MM.1S (cell line): ENCODE measurements at regions not wholly inside any gene's neighbourhood (a gene's known extent, or its start where the extent isn't known, plus 50 kb on each side); places are given as distances from the start of the nearest gene placed in this dataset.
"Not testable (repeated sequence)": the region's sequence is repeated elsewhere in the genome, so short reads cannot be mapped to it uniquely, and the experiment has no call there.

Source experiments
- DNase-seq: peaks from one replicate; pipeline ENCODE4 v3.0.0-alpha.2; 2015
- H2AFZ ChIP-seq: fragments of 300-600 bp; sonication (generic); 2 replicates; pipeline ENCODE4 v1.6.0; 2016; ENCODE audit warnings: antibody characterized with exemption, low read length
- H3F3A ChIP-seq: fragments of 300-600 bp; sonication (generic); 2 replicates; pipeline ENCODE4 v1.6.1; 2016; ENCODE audit warnings: mild to moderate bottlenecking, antibody characterized with exemption, low read length, moderate library complexity, mixed read lengths; ENCODE audit not compliant: insufficient read depth
- H3K27ac ChIP-seq: fragments of 300-600 bp; sonication (generic); 2 replicates; pipeline ENCODE4 v1.5.1; 2016; ENCODE audit warnings: mild to moderate bottlenecking, low read length
- H3K27me3 ChIP-seq: fragments of 300-600 bp; sonication (generic); replicated peaks from 2 replicates; pipeline ENCODE4 v1.6.0; 2016; ENCODE audit warnings: low read length; ENCODE audit not compliant: insufficient read depth
- H3K36me3 ChIP-seq: fragments of 300-600 bp; sonication (generic); replicated peaks from 2 replicates; pipeline ENCODE4 v1.6.1; 2016; ENCODE audit warnings: mild to moderate bottlenecking, low read length, mixed read lengths; ENCODE audit not compliant: insufficient read depth
- H3K4me1 ChIP-seq: fragments of 300-600 bp; sonication (generic); 2 replicates; pipeline ENCODE4 v1.6.1; 2016; ENCODE audit warnings: low read length, mixed read lengths
- H3K4me2 ChIP-seq: fragments of 300-600 bp; sonication (generic); 2 replicates; pipeline ENCODE4 v1.6.0; 2016; ENCODE audit warnings: low read depth, low read length
- H3K4me3 ChIP-seq: fragments of 300-600 bp; sonication (generic); 2 replicates; pipeline ENCODE4 v1.5.1; 2016; ENCODE audit warnings: low read length, mixed read lengths
- H3K79me2 ChIP-seq: fragments of 300-600 bp; sonication (generic); 2 replicates; pipeline ENCODE4 v1.6.1; 2016; ENCODE audit warnings: mixed run types, low read length, mixed read lengths
- H3K9ac ChIP-seq: fragments of 300-600 bp; sonication (generic); 2 replicates; pipeline ENCODE4 v1.6.1; 2016; ENCODE audit warnings: low read length, mixed read lengths
- H3K9me2 ChIP-seq: fragments of 300-600 bp; sonication (generic); replicated peaks from 2 replicates; pipeline ENCODE4 v1.6.1; 2016; ENCODE audit warnings: mild to moderate bottlenecking, low read length, mixed read lengths; ENCODE audit not compliant: insufficient read depth
- H3K9me3 ChIP-seq: fragments of 300-600 bp; sonication (generic); replicated peaks from 2 replicates; pipeline ENCODE4 v1.6.1; 2016; ENCODE audit warnings: mild to moderate bottlenecking, low read length, mixed read lengths; ENCODE audit not compliant: insufficient read depth
- H4K20me1 ChIP-seq: fragments of 300-600 bp; sonication (generic); 2 replicates; pipeline ENCODE4 v1.6.1; 2016; ENCODE audit warnings: mild to moderate bottlenecking, low read length, moderate library complexity, mixed read lengths; ENCODE audit not compliant: insufficient read depth
- CTCF ChIP-seq: fragments of 300-600 bp; sonication (generic); IDR thresholded peaks from 2 replicates; pipeline ENCODE4 v1.5.1; 2016; ENCODE audit warnings: antibody characterized with exemption, low read length, mixed read lengths
- EZH2 ChIP-seq: fragments of 300-600 bp; sonication (generic); optimal IDR thresholded peaks from 2 replicates; pipeline ENCODE3; 2017; ENCODE audit warnings: low read depth, mild to moderate bottlenecking, antibody characterized with exemption, low read length, mixed read lengths
- EZH2phosphoT487 ChIP-seq: fragments of 300-600 bp; sonication (generic); IDR thresholded peaks from 2 replicates; pipeline ENCODE4 v1.6.1; 2018; ENCODE audit warnings: antibody characterized with exemption, low read length

- no peak overlapping the region for H3K4me3 ChIP-seq
- H3F3A ChIP-seq: no peaks in the 10 kb centered on the region
- H3K9me2 ChIP-seq: no peaks in the 10 kb centered on the region
- no peaks in the 10 kb centered on the region for H4K20me1 ChIP-seq
- no peak for TF ChIP-seq CTCF
- no peak for TF ChIP-seq EZH2
- no peak for TF ChIP-seq EZH2phosphoT487
- H3K27me3 ChIP-seq: no peaks in the 10 kb centered on the region
- H3K9me3 ChIP-seq: no peaks in the 10 kb centered on the region
- no peak for DNase-seq
- no peaks in the 10 kb centered on the region for H3K36me3 ChIP-seq
- H3K9ac ChIP-seq: no peak overlapping the region
- H3K4me2 ChIP-seq: no peak overlapping the region
- H3K4me1 ChIP-seq: no peaks in the 10 kb centered on the region
- no peaks in the 10 kb centered on the region for H3K79me2 ChIP-seq
- no peak overlapping the region for H2AFZ ChIP-seq
- H3K27ac ChIP-seq: no peak overlapping the region
Measured at GRCh38 chr15:36191459-36191858, 388.0 kb upstream of the CDIN1 start.

DNA sequence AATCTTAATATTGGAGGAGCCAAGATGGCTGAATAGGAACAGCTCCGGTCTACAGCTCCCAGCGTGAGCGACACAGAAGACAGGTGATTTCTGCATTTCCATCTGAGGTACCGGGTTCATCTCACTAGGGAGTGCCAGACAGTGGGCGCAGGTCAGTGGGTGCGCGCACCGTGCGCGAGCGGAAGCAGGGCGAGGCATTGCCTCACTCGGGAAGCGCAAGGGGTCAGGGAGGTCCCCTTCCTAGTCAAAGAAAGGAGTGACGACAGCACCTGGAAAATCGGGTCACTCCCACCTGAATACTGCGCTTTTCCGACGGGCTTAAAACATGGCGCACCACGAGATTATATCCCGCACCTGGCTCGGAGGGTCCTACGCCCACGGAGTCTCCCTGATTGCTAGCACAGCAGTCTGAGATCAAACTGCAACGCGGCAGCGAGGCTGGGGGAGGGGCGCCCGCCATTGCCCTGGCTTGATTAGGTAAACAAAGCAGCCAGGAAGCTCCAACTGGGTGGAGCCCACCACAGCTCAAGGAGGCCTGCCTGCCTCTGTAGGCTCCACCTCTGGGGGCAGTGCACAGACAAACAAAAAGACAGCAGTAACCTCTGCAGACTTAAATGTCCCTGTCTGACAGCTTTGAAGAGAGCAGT, 383.9 kb upstream of the CDIN1 start:
- H2AFZ ChIP-seq, DNase-seq, H3K4me1 ChIP-seq, H3K4me2 ChIP-seq, H3K4me3 ChIP-seq, H3K9me3 ChIP-seq, H3K9ac ChIP-seq, H3F3A ChIP-seq, H3K36me3 ChIP-seq, H3K27me3 ChIP-seq, H3K9me2 ChIP-seq, H3K79me2 ChIP-seq, H3K27ac ChIP-seq, H4K20me1 ChIP-seq: not testable (repeated sequence)

- Histone ChIP-seq H3K27me3 (no peaks in the 10 kb centered on the region), H2AFZ (no peak overlapping the region), H3F3A (no peaks in the 10 kb centered on the region), H3K27ac (no peak overlapping the region), H3K9ac (no peak overlapping the region), H3K4me3 (no peak overlapping the region), H3K4me2 (no peak overlapping the region), H3K79me2 (no peaks in the 10 kb centered on the region), H3K9me2 (no peaks in the 10 kb centered on the region), H3K9me3 (no peaks in the 10 kb centered on the region), H3K4me1 (no peaks in the 10 kb centered on the region), H3K36me3 (no peaks in the 10 kb centered on the region), H4K20me1 (no peaks in the 10 kb centered on the region)
- no peak for DNase-seq
- no peak for TF ChIP-seq CTCF
- no peak for TF ChIP-seq EZH2
- TF ChIP-seq EZH2phosphoT487: no peak
Measured at GRCh38 chr15:36208868-36209582, 370.4 kb upstream of the CDIN1 start.

DNA sequence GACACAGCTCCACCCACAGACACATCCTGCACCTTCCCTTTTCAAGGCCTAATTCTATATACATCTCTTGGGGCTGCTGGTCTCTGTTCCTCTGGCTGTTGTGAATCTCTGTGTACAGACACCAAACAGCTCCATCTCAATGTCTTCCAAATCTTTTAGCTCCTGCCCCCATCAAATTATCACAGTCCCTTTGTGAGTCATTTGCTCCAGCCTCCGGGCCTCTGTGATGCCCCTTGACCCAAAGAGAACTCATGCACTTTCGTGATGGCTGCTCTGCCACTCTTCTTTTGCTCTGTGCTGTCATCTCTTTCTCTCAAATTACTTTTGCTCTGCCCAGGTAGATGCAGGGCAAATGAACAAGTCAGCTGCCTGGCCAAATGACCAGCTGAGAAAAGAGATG, 369.0 kb upstream of the CDIN1 start:
- no peak for DNase-seq

More for the DNA sequence above, 369.0 kb upstream of the CDIN1 start:
- Histone ChIP-seq H2AFZ (no peak overlapping the region), H3K27ac (no peak overlapping the region), H3K79me2 (no peaks in the 10 kb centered on the region), H3K4me3 (no peak overlapping the region), H3K9me2 (no peaks in the 10 kb centered on the region), H3K4me2 (no peak overlapping the region), H3F3A (no peaks in the 10 kb centered on the region), H3K9me3 (no peaks in the 10 kb centered on the region), H3K27me3 (no peaks in the 10 kb centered on the region), H3K9ac (no peak overlapping the region), H3K4me1 (no peaks in the 10 kb centered on the region), H4K20me1 (no peaks in the 10 kb centered on the region), H3K36me3 (no peaks in the 10 kb centered on the region)
- TF ChIP-seq EZH2phosphoT487 (no peak), EZH2 (no peak), CTCF (no peak)
